Aorta (tissue), 5 donors: ENCODE measurements at regions not wholly inside any gene's neighbourhood (a gene's known extent, or its start where the extent isn't known, plus 50 kb on each side); places are given as distances from the start of the nearest gene placed in this dataset.

Experiments used
- ATAC-seq: fragments of 200-7000 bp; cut with Tn5 transposase; one replicate; pipeline ENCODE4 v1.9.1; 2022; ENCODE audit warnings: moderate library complexity; ENCODE audit not compliant: low FRiP score
- DNase-seq, 2 donors: peaks; one replicate each; pipeline ENCODE4 v3.0.0-alpha.2; 2020
- H3K27ac ChIP-seq, 2 donors: one replicate each; pipeline ENCODE4 v1.5.1; 2013; ENCODE audit warnings: low read length in 2 of 2, mild to moderate bottlenecking in 2 of 2, moderate library complexity in 2 of 2, control low read depth in 1 of 2, inconsistent platforms in 1 of 2, low read depth in 1 of 2
- H3K27me3 ChIP-seq, 2 donors: one replicate each; pipeline ENCODE4 v1.6.1; 2013; ENCODE audit warnings: control low read depth in 1 of 2, low read length in 1 of 2, mild to moderate bottlenecking in 1 of 2, moderate library complexity in 1 of 2; ENCODE audit not compliant: insufficient read depth in 2 of 2, control insufficient read depth in 1 of 2
- H3K36me3 ChIP-seq, 2 donors: one replicate each; pipeline ENCODE4 v1.6.1; 2013; ENCODE audit warnings: control low read depth in 1 of 2, low read length in 1 of 2, mild to moderate bottlenecking in 1 of 2; ENCODE audit not compliant: insufficient read depth in 2 of 2, control insufficient read depth in 1 of 2
- H3K4me1 ChIP-seq, 2 donors: one replicate each; pipeline ENCODE4 v1.6.1; 2013; ENCODE audit warnings: low read length in 2 of 2, control low read depth in 1 of 2, mild to moderate bottlenecking in 1 of 2, moderate library complexity in 1 of 2; ENCODE audit not compliant: insufficient read depth in 2 of 2, control insufficient read depth in 1 of 2
- H3K4me3 ChIP-seq, 2 donors: one replicate each; pipeline ENCODE4 v1.5.1; 2013; ENCODE audit warnings: low read length in 2 of 2, control low read depth in 1 of 2, mild to moderate bottlenecking in 1 of 2
- H3K9me3 ChIP-seq: one replicate; pipeline ENCODE4 v1.6.1; 2013; ENCODE audit warnings: mild to moderate bottlenecking, low read length; ENCODE audit not compliant: control insufficient read depth
- WGBS, 2 donors: extraction: QIAGEN DNeasy Blood & Tissue Kit; methylation state at CpG; one replicate each; pipeline ENCODE4 v1.1.7; 2013; 5-methylcytosine and 5-hydroxymethylcytosine counted together
- intact Hi-C, 2 donors: fragments of 100-400 bp; cut with DNase I; formaldehyde crosslinking; loops; one replicate each; pipeline versions ENCODE4 v1.14.2 to v1.15.0; 2022
- donor health status: healthy with polysubstance abuse.
- donor health status: Bipolar disorder and iron deficiency.
- donor health status: DM: no; HTN: no; CAD: no.
- donor health status: DM: no; HTN: no; CAD: no.
- donor health status: DM: yes; HTN: yes; CAD: no.

DNA sequence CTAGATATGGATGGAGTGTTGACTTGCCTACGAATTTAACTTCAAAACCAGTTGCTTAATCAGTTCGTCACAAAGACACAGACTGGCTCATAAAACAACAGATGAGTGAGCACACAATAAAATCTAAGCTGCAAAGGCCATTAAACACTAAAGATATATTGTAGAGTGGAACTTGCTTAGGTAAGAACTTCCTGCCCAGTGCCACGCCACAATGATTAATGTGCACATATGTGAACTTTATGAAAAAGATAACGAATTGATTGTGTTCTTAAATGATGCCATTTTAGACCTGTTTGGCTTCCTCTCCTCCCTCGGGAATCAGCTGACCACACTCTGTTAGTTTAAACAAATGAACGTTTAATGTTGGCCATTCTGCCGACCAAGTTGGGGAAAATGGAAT lies 2031.3 kb upstream of the CELF4 start:
- Histone ChIP-seq H3K27me3 (no peaks in the 10 kb centered on the region), H3K9me3 (no peaks in the 10 kb centered on the region), H3K36me3 (no peaks in the 10 kb centered on the region), H3K4me1 (no peaks in the 10 kb centered on the region), H3K27ac (no peak overlapping the region), H3K4me3 (no peak overlapping the region)
- ATAC-seq: no peak
- DNase-seq: no peak
- WGBS, 2 donors: 23 to 29% methylated on average over 7 of the region's 7 CpGs
- intact Hi-C loops: no loop called here

DNA sequence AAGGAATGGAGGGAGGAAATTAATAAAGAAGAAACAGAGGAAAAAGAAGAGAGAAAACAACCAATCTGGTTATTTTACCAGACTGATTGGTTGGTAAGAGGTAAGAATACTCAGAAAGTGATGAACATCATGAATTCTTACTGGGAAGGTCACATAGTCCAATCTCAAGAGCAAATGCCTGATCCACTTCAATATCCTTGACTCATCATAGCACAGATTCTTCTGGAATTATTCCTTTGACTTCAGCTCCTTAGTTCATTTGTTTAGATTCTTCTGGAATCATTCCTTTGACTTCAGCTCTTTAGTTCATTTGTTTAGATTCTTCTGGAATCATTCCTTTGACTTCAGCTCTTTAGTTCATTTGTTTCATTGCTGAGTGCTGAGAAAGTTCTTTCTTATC lies 2030.6 kb upstream of the CELF4 start:
- Histone ChIP-seq H3K4me3 (no peak overlapping the region), H3K9me3 (no peaks in the 10 kb centered on the region), H3K4me1 (no peaks in the 10 kb centered on the region), H3K27me3 (no peaks in the 10 kb centered on the region), H3K36me3 (no peaks in the 10 kb centered on the region), H3K27ac (no peak overlapping the region)
- intact Hi-C loops: no loop called here
- no peak for ATAC-seq
- no peak for DNase-seq

DNA sequence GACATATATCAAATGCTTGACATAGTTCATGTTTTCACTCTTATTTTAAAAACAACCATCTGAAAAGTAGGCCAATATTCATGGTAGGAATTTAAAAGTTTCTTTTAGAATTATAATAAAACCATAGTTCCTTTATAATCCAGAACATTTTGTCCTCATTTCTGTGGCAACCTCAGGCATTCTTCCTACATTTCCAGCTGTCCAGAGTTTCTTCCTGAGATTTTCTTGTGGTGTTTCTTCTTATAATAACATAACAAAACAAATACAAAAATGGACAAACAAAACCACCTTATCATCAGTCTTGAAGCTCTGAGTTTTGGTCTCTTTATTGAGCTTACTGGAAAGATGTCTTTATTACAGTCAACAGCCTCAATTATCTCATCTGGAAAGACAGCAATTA lies 2028.6 kb upstream of the CELF4 start:
- no peak for DNase-seq
- Histone ChIP-seq H3K4me1 (no peaks in the 10 kb centered on the region), H3K4me3 (no peak overlapping the region), H3K9me3 (no peaks in the 10 kb centered on the region), H3K36me3 (no peaks in the 10 kb centered on the region), H3K27ac (no peak overlapping the region), H3K27me3 (no peaks in the 10 kb centered on the region)
- no peak for ATAC-seq
- intact Hi-C loops: no loop called here

DNA sequence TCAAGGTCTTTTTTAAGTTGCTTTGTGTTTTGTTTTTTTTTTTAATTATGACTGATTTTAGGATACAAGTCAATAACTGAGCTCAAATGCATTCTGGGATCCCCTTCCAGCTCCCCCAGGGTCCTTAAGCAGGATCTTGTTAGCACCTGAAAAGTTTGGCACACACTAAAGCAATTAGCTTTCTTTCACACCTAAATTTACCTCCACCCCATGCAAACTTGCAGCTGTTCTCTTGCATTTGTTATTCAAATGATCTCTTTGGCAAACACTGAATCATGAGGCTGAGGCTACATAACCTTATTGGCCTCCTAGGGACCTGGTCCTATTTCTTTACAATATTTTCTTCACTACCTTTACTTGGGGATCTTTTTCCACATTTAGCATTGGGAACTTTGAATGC lies 2026.1 kb upstream of the CELF4 start:
- Histone ChIP-seq H3K36me3 (no peaks in the 10 kb centered on the region), H3K27ac (no peak overlapping the region), H3K9me3 (no peaks in the 10 kb centered on the region), H3K4me3 (no peak overlapping the region), H3K27me3 (no peaks in the 10 kb centered on the region), H3K4me1 (no peaks in the 10 kb centered on the region)
- intact Hi-C loops: no loop called here
- no peak for DNase-seq
- no peak for ATAC-seq

DNA sequence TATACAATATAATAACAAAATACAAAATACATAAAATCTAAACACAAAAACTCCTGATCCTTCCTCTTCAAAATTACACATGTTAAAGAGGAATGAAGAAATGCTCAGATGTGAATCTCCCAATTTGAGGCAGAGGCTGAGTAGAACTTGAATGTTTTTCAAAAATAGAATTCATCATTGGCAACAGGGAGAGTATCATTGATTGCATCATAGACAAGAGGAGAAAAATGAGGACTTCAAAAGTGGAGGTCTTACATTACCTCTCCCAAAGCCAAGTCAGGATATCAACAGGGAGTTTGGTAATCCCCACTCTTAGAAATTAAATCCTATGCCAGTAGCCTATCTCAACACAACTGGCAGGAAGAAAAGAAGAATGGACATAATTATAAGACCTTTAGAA lies 2023.9 kb upstream of the CELF4 start:
- Histone ChIP-seq H3K4me3 (no peak overlapping the region), H3K36me3 (no peaks in the 10 kb centered on the region), H3K27me3 (no peaks in the 10 kb centered on the region), H3K9me3 (no peaks in the 10 kb centered on the region), H3K4me1 (no peaks in the 10 kb centered on the region), H3K27ac (no peak overlapping the region)
- intact Hi-C loops: no loop called here
- ATAC-seq: no peak
- DNase-seq: no peak

DNA sequence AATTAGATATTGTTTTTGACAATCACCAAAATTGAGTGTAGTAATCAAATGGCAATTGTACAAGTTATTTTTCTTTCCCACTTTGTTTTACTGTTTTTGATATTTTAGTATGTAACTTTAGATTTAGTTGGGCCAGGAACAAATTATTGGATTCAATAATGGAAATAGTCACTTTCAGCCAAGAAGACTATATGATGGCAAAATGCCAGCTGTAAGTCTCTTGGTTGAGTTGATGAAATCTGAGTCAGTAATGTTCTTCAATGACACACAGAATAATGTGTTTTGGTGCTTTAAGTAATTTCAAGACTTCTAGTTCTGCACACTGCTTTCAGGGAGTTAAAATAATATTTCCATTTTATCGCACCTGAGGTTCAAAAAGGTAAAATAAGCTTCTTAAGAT lies 2022.0 kb upstream of the CELF4 start:
- no peak for DNase-seq
- Histone ChIP-seq H3K36me3 (no peaks in the 10 kb centered on the region), H3K27me3 (no peaks in the 10 kb centered on the region), H3K4me1 (no peaks in the 10 kb centered on the region), H3K27ac (no peak overlapping the region), H3K9me3 (no peaks in the 10 kb centered on the region), H3K4me3 (no peak overlapping the region)
- 71 to 90% methylated on average over 1 of the region's 1 CpG for WGBS, 2 donors
- ATAC-seq: no peak
- intact Hi-C loops: no loop called here

DNA sequence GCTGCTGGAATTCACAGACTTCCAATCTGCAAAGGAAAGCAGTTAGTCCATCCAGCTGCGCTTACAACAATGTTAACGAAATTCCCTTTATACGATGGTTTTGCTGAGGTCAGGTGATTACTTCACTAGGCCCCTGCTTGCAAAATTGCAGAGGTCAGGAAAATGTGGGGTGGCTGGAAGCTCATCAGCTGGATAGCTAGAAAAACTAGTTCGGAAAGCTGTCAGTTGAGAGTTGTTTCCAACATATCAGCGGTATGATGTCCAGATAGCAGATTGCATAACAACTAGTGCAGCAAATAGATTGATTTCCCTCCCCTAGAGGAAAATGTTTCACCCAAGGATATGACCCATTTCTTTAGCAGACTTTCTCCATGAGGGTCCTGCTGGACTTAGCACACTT lies 2021.1 kb upstream of the CELF4 start:
- Histone ChIP-seq H3K4me3 (no peak overlapping the region), H3K9me3 (no peaks in the 10 kb centered on the region), H3K27ac (no peak overlapping the region), H3K4me1 (no peaks in the 10 kb centered on the region), H3K27me3 (no peaks in the 10 kb centered on the region), H3K36me3 (no peaks in the 10 kb centered on the region)
- ATAC-seq (no peak), DNase-seq (no peak)
- WGBS, 2 donors: 90% methylated on average over 5 of the region's 5 CpGs
- intact Hi-C loops: no loop called here

DNA sequence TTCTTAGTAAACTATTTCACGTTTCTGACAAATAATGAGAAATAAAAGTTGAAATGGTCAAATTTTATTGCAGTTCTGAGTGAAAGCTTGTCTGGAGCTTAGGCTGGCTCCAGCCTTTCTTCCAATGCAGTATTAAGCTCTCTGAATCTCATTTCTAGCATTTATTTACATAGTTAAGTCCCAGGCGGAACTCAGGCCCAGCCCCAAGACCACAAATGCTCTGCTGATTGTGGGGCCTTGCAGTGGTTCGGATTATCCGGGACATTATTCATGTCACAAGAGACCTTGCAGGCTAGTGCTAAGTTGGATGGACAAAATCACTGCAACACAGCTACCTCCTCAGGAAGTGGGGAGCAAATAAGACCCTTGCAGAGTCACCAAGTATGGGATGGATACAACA lies 2009.3 kb upstream of the CELF4 start:
- 35 to 42% methylated on average over 4 of the region's 4 CpGs for WGBS, 2 donors
- H3K4me1 ChIP-seq: no peaks in the 10 kb centered on the region
- intact Hi-C loops: no loop called here

DNA sequence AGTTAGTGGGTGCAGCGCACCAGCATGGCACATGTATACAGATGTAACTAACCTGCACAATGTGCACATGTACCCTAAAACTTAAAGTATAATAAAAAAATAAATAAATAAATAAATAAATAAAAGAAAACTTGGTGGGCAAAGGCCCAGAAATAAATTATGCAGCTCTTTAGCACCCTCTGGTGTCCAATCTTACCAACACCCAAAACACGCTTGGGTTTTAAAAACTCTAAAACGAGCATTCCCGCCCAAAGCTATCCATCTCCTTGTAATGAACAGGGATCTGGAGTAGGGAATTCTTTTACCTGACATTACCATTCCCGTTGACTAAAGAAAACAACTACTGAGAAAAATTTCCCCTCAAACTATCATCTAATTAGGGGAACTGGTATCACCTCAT lies 2005.9 kb upstream of the CELF4 start:
- ATAC-seq: no peak
- H3K4me1 ChIP-seq: no peaks in the 10 kb centered on the region
- DNase-seq: no peak
- 86% methylated on average over 5 of the region's 5 CpGs for WGBS, 2 donors
- H3K36me3 ChIP-seq: no peaks in the 10 kb centered on the region
- H3K27me3 ChIP-seq: no peaks in the 10 kb centered on the region
- H3K27ac ChIP-seq: no peak overlapping the region
- H3K9me3 ChIP-seq: no peaks in the 10 kb centered on the region
- no peak overlapping the region for H3K4me3 ChIP-seq
- intact Hi-C loops: no loop called here

More for the DNA sequence above, 2009.3 kb upstream of the CELF4 start:
- no peak for DNase-seq
- Histone ChIP-seq H3K4me3 (no peak overlapping the region), H3K9me3 (no peaks in the 10 kb centered on the region), H3K27ac (no peak overlapping the region), H3K27me3 (no peaks in the 10 kb centered on the region), H3K36me3 (no peaks in the 10 kb centered on the region)
- no peak for ATAC-seq
